DOHH2 (cell line): ENCODE measurements at regions not wholly inside any gene's neighbourhood (a gene's known extent, or its start where the extent isn't known, plus 50 kb on each side); places are given as distances from the start of the nearest gene placed in this dataset.

Experiments
- H3F3A ChIP-seq: fragments of 200-600 bp; sonication (generic), shearing (Covaris generic); 2 replicates; pipeline ENCODE4 v1.6.0; 2016; ENCODE audit warnings: antibody characterized with exemption, mild to moderate bottlenecking; ENCODE audit not compliant: control insufficient read depth, insufficient read depth
- H3K27ac ChIP-seq: fragments of 200-600 bp; sonication (generic); 2 replicates; pipeline ENCODE4 v1.5.1; 2014; ENCODE audit warnings: low read depth, mild to moderate bottlenecking, low read length, moderate library complexity
- H3K27me3 ChIP-seq: fragments of 200-600 bp; sonication (generic); 2 replicates; pipeline ENCODE4 v1.6.1; 2014; ENCODE audit warnings: mild to moderate bottlenecking, low read length, mixed read lengths; ENCODE audit not compliant: control insufficient read depth
- H3K36me3 ChIP-seq: fragments of 200-600 bp; sonication (generic); 2 replicates; pipeline ENCODE4 v1.6.1; 2014; ENCODE audit warnings: mild to moderate bottlenecking, low read length, moderate library complexity, mixed read lengths; ENCODE audit not compliant: control insufficient read depth
- H3K4me1 ChIP-seq: fragments of 200-600 bp; sonication (generic); 2 replicates; pipeline ENCODE4 v1.6.1; 2014; ENCODE audit warnings: mild to moderate bottlenecking, low read length, mixed read lengths; ENCODE audit not compliant: control insufficient read depth
- H3K4me2 ChIP-seq: fragments of 200-600 bp; sonication (generic); 2 replicates; pipeline ENCODE4 v1.6.0; 2014; ENCODE audit warnings: mild to moderate bottlenecking, low read length, moderate library complexity
- H3K4me3 ChIP-seq: fragments of 200-600 bp; sonication (generic); 2 replicates; pipeline ENCODE4 v1.5.1; 2014; ENCODE audit warnings: mild to moderate bottlenecking, low read length, mixed read lengths
- H3K79me2 ChIP-seq: fragments of 200-600 bp; sonication (generic); 2 replicates; pipeline ENCODE4 v1.6.1; 2014; ENCODE audit warnings: mild to moderate bottlenecking, low read length, mixed read lengths; ENCODE audit not compliant: control insufficient read depth
- H3K9me2 ChIP-seq: fragments of 200-600 bp; sonication (generic); replicated peaks from 2 replicates; pipeline ENCODE4 v1.6.1; 2014; ENCODE audit warnings: mild to moderate bottlenecking, low read length, mixed read lengths; ENCODE audit not compliant: control insufficient read depth
- H3K9me3 ChIP-seq: fragments of 200-600 bp; sonication (generic); 2 replicates; pipeline ENCODE4 v1.6.1; 2014; ENCODE audit warnings: antibody characterized with exemption, low read length, mixed read lengths; ENCODE audit not compliant: control insufficient read depth, insufficient read depth
- H4K20me1 ChIP-seq: fragments of 200-600 bp; sonication (generic); 2 replicates; pipeline ENCODE4 v1.6.0; 2014; ENCODE audit warnings: low read depth, mild to moderate bottlenecking, antibody characterized with exemption, low read length, moderate library complexity; ENCODE audit not compliant: control insufficient read depth, insufficient read depth
- EZH2phosphoT487 ChIP-seq: fragments of 200-600 bp; sonication (generic); IDR thresholded peaks from 2 replicates; pipeline ENCODE4 v1.6.1; 2017; ENCODE audit warnings: borderline replicate concordance, mild to moderate bottlenecking, antibody characterized with exemption, low read length, moderate library complexity, mixed read lengths
- TF ChIP-seq, protein P1 (sequence below): fragments of 200-600 bp; sonication (generic); IDR thresholded peaks from one replicate; pipeline ENCODE4 v1.5.1; 2014; ENCODE audit warnings: antibody characterized with exemption, mild to moderate bottlenecking, low read depth, low read length; ENCODE audit not compliant: poor library complexity, severe bottlenecking

DNA sequence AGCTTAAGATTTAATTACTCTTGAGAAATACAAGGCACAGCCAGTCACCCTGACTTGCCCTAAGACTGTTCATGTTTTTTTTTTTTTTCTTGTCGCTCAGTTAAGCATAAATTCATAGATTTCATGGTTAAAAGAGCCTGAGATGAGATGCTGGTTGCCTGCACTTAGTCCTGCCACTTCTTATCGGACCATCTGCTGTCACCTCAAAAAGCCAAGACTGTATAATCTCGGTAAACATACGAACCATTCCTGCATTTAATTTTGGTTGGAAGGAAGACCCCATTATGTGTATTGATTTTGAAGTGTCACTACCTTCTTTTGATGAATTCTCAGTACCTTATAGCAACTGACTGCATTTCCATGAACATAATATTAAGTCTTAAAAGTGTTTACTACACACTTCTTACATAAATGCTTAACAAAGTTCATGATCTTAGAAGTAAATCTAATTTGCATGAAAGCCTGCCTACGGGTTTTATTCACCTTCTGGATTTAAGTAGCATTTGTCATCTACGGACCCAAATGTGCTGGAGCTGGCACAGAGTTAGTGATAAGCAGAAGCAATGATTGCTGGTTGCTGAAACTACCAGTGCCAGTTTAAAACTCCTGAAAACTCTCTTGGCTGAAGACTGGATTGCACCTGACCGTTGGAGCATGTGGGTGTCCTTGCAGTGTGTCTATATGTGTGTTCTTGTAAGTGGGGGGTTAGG is 843.4 kb downstream of the TMEM182 start:
- H3K4me1 ChIP-seq, result no peaks in the 10 kb centered on the region
- no peaks in the 10 kb centered on the region for H3K79me2 ChIP-seq
- H3K27me3 ChIP-seq, result no peaks in the 10 kb centered on the region
- TF ChIP-seq, protein P1, sequence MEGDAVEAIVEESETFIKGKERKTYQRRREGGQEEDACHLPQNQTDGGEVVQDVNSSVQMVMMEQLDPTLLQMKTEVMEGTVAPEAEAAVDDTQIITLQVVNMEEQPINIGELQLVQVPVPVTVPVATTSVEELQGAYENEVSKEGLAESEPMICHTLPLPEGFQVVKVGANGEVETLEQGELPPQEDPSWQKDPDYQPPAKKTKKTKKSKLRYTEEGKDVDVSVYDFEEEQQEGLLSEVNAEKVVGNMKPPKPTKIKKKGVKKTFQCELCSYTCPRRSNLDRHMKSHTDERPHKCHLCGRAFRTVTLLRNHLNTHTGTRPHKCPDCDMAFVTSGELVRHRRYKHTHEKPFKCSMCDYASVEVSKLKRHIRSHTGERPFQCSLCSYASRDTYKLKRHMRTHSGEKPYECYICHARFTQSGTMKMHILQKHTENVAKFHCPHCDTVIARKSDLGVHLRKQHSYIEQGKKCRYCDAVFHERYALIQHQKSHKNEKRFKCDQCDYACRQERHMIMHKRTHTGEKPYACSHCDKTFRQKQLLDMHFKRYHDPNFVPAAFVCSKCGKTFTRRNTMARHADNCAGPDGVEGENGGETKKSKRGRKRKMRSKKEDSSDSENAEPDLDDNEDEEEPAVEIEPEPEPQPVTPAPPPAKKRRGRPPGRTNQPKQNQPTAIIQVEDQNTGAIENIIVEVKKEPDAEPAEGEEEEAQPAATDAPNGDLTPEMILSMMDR, result no peak
- no peak for TF ChIP-seq EZH2phosphoT487
- H3K9me3 ChIP-seq, result no peaks in the 10 kb centered on the region
- H3F3A ChIP-seq, result no peaks in the 10 kb centered on the region
- H3K9me2 ChIP-seq, result no peaks in the 10 kb centered on the region
- H3K36me3 ChIP-seq, result no peaks in the 10 kb centered on the region
- no peak overlapping the region for H3K4me3 ChIP-seq
- H3K4me2 ChIP-seq, result no peak overlapping the region
- H4K20me1 ChIP-seq, result no peaks in the 10 kb centered on the region
- no peak overlapping the region for H3K27ac ChIP-seq

DNA sequence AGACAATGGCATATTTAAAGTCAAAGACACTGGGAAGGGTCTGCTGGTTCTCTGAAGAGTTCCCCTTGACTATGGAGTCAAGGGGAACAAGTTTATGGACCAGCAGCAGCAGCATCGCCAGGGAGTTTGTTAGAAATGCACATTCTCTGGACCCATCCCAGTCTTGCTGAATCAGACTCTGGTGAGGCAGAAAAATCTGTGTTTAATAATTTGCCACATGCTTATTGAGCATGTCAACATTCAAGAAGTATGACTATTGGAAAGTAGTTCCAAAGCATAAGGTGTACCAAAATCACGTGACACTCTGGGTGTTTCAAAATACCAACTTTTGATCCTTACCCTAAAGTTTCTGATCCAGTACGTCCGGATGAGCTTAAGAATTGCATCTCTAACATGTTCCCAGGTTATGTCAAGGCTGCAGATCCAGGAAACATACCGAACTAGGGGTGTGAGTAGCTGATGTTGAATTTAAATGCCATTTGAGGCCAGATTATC is 853.8 kb downstream of the TMEM182 start:
- Histone ChIP-seq H3K36me3 (no peaks in the 10 kb centered on the region), H3K79me2 (no peaks in the 10 kb centered on the region), H3K4me1 (no peaks in the 10 kb centered on the region), H4K20me1 (no peaks in the 10 kb centered on the region), H3K27ac (no peak overlapping the region), H3K4me2 (no peak overlapping the region), H3K9me3 (no peaks in the 10 kb centered on the region), H3K27me3 (no peaks in the 10 kb centered on the region), H3K4me3 (no peak overlapping the region), H3F3A (no peaks in the 10 kb centered on the region), H3K9me2 (no peaks in the 10 kb centered on the region)
- TF ChIP-seq, protein P1, result no peak
- no peak for TF ChIP-seq EZH2phosphoT487

DNA sequence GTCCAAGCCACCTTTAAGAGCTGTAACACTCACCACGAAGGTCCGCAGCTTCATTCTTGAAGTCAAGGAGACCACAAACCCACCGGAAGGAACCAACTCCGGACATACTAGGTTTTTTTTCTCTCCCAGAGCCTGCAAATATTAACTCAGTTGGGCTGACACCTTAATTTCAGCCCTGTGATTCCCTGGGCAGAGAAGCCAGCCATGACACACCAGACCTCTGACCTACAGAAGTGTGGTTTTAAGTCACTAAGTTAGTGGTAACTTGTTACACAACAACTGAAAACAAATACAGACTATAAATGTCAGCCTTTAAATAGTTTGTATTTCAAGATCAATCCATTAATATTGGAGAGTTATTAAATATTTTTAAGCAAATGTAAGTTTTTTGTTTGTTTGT is 855.1 kb downstream of the TMEM182 start:
- Histone ChIP-seq H3K36me3 (no peaks in the 10 kb centered on the region), H3K79me2 (no peaks in the 10 kb centered on the region), H4K20me1 (no peaks in the 10 kb centered on the region), H3K4me2 (no peak overlapping the region), H3K4me3 (no peak overlapping the region), H3K27ac (no peak overlapping the region), H3K9me3 (no peaks in the 10 kb centered on the region), H3K4me1 (no peaks in the 10 kb centered on the region), H3F3A (no peaks in the 10 kb centered on the region), H3K9me2 (no peaks in the 10 kb centered on the region), H3K27me3 (no peaks in the 10 kb centered on the region)
- TF ChIP-seq, protein P1, result no peak
- no peak for TF ChIP-seq EZH2phosphoT487
